HG02973 (cell line): ENCODE measurements at regions not wholly inside any gene's neighbourhood (a gene's known extent, or its start where the extent isn't known, plus 50 kb on each side); places are given as distances from the start of the nearest gene placed in this dataset.
A peak's percentile ranks its signal among the peaks of the same experiment; 100 is the strongest.
"Not testable (repeated sequence)": the region's sequence is repeated elsewhere in the genome, so short reads cannot be mapped to it uniquely, and the experiment has no call there.

Experiments
- ATAC-seq: cut with Tn5 transposase; IDR thresholded peaks from one replicate; pipeline ENCODE4 v1.9.1; 2021; ENCODE audit warnings: moderate library complexity; ENCODE audit not compliant: unreplicated experiment

DNA sequence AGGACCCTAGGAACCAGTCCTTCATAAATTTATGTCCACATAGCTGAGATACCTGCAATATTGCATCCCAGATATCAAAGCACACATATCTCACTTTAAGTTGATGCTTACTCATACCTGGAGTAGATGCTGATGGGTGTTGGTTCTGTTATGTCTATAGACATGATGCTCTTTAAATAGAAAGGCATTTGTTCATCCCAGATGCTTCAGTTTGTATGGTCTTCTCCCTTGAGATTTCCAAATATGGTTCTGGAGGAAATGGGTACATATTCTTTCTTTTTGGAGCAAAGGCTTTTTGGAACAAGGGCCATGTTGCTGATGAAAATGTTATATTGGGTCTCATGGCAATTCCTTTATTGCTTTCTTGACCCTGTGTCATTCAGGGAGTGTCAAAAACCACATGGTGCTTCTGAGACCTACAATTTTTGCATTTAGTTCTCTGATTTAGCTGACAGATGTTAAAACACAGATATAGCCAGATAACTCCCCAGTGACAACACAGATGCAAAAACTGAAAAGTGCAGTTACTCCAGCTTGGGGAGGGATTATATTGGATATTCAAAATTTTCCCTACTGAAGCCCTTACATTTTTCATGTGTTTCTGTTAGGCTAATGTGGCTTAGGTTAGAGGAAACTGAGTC is 211.4 kb downstream of the KCNRG start:
- peak; percentile 46 for ATAC-seq

DNA sequence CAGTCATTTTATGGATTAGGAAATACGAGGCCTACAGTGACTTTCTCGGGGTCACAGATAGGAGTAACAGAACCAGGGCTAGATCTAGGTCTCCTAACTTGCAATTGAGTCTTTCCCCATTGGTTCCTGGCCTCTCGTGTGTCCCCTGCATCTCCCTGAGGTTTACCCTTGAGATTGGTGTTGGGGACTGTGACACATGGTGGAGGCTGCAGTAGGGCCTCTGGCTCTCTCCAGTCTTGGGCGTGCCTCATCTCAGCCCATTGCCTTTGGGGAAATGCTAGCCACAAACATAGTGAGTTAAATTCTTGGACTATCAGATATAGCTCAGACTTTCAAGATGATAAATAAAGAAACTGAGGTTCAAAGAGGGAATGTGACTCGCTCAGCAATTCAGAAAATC is 212.1 kb downstream of the KCNRG start:
- no peak for ATAC-seq

DNA sequence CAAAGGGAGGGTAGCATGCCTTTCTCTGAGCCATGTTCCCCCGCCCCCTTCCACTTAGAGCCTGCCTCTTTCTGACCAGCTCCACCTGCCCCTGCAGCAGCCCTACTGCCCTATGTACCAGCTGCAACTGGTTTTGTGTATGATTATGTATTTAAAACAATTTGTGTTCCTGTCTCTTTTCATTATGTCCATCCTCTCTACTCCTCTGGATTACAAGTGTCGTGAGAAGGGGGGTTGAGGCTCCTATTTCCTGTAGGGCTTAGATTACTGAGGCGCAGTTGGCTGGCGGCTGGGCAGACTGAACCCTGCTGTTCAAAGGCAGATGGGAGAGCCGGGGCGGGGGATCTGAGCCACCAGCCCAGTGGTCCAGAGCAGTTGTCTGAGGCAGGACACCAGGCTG is 213.3 kb downstream of the KCNRG start:
- ATAC-seq: no peak

DNA sequence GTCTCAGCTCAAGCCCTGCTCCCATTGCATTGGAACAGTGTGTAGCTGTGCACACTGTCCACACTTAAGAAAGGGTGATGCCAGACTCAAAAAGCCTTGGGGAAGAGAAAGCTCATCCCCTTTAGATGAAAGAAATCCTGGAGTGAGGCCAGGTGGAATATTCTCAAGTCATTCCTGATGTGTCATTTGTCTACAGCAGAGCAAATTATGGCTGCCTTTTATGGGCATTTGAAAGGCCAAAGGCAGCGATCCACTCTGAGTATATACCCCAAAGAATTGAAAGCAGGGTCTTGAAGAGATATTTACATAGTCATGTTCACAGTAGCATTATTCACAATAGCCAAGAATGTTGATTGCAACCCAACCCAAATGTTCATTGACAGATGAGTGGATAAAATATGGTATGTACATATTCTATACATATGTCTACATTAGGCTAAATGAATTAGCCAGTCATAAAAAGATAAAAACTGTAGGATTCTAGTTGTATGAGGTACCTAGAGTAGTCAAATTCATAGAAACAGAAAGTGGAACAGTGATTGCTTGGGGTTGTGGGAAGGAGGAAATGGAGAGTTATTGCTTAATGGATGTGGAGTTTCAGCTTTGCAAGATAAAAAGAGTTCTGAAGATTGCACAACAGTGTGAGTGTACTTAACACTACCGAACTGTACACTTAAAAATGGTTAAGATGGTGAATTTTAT is 214.9 kb downstream of the KCNRG start:
- no peak for ATAC-seq

DNA sequence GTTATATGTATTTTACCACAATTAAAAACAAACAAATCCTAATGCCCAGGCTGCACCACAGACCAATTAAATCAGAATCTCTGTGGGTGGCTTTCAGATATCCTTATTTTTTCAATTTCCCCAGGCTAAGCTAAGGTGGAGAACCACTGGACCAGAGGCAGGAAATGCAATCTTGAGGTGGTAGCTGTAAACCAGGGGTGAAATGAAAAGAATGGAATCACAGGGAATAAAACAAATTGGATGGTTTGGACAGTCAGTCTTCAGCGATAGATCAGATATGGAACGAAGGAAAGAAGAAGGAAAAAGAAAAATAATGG is 215.4 kb downstream of the KCNRG start:
- ATAC-seq: no peak

DNA sequence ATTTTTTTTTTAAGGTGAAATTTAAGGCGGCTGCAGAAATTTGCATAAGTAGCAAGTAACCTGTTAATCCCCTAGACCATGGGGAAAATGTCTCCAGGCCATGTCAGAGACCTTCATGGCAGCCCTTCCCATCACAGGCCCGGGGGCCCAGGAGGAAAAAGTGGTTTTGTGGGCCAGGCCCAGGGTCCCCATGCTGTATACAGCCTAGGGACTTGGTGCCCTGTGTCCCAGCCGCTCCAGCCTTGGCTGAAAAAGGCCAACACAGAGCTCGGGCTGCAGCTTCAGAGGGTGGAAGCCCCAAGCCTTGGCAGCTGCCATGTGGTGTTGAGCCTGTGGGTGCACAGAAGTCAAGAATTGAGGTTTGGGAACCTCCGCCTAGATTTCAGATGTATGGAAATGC is 218.3 kb downstream of the KCNRG start:
- ATAC-seq: not testable (repeated sequence)

DNA sequence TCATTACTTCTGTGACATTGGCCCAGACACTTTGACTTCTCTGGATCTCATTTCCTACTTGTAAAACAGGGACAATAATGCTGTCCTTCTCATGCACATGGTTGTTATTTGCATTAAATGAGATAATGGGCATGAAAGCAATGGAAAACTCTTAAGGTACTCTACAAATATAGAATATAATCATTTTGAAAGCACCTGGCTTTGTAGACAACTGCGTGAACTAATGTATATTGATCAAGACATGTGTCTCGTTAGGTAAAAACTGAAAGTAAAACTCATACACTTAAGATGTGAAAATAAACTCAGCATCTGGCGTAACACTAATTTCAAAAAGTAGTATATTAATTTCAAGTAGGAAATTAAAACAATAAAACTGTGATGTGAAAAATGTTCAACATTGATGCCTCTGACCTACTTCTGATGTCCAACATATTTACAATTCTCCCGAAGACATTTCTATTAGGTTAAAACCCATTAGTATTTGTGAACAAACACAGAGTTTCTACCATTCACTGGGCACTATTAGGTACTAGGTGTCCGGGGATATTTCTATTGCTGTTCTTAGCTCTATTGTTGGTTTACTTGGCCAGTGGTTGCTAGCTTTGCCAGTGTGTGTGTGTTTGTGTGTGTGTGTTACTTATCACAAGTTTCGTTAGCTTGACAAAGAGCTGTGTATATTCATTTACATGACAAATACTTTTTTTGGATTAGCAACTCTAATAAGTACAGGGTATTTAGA is 220.5 kb downstream of the KCNRG start:
- ATAC-seq: no peak

DNA sequence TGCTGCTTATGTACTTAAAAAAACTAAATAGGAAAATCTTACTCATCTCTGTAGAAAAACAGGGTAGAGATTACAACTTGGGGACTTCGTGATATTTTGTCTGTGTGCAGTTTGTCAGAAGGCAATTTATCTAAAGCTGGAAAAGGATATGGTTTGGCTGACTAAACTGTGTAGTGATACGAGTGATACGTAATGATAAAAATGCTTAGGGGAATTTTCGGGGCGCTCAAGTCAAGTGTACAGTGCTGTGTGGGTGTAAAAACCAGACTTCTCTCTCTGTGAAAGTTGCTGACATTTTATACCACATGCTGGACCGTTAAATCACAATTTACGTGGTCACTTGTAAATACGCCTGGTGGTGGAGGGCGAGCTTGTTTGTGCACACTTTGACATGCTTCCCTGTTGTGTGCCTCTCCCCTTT is 221.7 kb downstream of the KCNRG start:
- ATAC-seq: peak; percentile 90

DNA sequence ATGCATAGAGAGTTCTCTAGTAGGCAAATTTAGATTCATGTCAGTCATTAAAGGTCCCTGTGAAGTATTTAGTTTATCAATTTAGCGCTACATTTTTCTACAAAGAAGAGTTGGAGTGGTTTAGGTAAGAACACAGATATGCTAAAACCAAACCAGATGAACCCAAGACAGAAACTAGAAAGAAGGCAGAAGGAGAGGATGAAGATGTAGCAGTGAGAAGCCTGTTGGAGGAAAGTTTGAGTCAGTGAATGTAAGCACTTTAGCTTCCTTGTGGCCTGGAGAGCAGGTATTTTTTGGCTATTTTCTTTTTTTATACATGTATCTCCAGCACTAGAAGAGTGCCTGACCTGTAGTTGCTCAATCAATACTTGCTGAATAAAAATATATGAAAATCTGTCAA is 223.7 kb downstream of the KCNRG start:
- ATAC-seq: no peak

DNA sequence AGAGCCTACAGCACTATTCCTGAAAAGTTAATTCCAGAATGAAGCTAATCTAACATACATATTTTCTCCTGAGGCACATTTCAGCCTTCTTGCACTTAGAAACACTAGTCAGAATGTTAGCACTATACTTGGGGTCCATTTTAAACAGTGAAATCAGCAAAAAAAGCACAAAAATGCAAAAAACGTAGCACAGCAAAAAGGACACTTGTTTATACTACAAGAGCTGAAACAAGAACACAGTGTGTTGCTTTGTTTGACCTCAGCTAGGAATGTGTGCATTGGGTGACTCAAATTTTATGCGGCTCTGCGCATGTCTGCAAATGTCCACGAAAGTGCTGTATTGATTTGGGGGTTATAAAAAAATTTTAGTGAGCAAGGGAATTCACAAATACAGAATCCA is 226.2 kb downstream of the KCNRG start:
- ATAC-seq: no peak

DNA sequence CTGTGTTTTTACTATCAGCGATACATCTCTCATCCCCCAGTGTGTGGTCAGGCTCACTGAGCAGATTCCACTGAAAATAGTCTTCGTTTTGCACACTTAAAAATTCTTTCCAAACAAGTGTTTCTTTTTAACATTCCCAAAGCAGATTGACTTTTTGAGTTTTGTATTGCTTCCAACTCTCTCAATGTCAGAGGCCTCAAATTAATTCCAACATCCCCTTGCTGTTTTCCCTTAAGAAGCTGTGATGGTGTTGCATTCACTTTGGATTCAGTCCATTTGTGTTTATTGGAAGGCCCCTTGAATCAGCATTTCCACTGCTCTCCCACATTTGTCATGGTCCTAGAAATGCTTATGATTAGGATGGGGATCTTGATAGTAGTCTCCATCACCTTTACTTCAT is 228.7 kb downstream of the KCNRG start:
- ATAC-seq: no peak

DNA sequence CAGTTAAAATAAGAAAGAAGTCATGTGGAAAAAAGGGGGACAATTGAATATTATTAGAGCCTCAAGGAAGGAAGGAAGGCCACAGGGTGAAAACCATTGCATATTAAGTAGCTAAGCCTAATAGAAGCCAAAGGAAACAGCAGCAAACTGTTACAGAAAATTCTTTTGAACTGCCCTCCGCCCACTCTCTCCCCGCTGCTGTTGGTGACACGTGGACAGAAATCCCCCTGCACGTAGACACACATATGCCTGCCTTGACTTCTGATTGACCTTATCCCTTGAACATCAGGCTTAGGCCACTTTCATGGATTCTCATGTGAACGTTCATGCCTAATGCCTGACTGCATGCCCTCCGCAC is 229.1 kb downstream of the KCNRG start:
- ATAC-seq: no peak

DNA sequence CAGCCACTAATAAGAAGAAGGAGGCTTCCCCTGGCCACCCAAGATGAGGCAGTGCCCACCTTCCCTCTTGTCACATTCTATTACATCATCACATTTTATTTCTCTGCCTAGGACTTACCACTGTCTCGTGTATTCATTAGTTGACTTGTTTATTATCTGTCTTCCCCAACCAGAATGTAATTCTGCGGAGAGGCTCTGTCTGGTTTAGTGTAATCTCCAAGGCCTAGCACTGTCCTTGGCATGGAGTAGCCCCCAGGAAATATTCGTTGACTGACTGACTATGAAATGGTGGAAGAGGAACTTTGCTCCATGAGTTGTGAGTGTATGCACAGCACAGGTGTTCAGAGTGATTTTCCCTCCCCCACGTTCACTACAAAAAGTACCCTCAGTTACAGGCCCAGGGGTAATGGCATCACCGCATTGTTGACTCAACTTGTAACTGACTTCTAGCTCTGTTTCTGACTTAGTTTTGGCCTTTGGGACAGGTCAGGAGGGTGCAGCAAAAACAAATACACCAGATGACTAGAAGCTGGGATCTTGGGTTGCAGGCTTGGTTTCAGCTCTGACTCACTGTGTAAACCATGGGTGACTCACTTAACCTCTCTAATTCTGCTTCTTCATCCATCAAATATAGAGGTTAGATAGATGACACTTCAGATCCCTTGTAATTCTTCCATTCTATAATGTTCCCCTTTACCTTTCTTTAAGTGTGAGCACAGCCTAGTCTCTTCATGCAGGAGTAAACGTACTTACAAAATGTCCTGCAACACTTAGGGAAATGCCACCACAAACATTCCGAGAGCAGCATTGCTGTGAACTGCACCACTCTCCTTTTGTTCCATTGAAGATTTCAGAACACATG is 229.7 kb downstream of the KCNRG start:
- peak; percentile 94 for ATAC-seq

DNA sequence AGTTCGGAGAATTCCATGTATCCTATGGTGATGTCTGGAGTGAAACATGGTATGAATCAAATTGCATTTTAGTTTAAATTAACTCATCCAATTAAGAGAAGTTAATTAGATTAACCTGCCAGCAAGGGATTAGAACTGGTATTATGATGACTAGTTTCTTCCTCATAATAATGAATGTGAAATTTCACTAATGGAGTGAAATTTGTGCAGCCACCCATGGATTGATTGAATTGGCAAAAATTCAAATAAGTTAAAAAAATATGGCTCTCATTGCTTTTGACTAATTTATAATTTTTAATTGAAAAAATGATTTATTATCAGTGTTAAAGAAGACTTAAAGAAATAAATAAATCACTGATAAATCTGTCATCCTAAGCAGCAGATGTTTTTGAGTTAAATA is 232.0 kb downstream of the KCNRG start:
- no peak for ATAC-seq

DNA sequence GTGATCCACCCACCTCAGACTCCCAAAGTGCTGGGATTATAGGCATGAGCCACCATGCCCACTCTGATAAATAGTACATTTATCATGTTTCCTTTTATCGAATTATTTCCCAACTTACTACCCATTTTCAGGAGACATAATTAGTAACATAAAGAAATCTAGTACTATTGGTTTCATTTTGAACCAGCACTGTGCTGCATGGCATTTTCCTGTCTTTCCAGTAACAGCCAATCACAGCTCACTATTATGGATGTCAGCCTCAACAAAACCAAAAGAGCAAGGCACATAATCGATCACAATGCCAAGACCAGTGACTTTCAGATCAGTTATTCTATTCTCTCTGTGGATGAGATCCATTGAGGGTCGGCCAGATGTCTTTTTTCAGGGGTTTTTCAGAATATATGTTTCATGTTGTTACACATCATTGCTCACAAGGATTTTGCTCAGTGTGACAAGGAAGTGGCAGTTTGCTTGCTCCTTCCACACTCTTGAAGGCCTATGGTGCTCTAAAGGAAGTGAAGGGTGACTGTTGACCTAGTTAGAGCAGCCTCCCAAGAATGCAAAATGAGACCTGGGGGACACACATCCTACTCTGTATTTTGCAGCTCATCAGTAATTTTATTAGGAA is 233.4 kb downstream of the KCNRG start:
- no peak for ATAC-seq

DNA sequence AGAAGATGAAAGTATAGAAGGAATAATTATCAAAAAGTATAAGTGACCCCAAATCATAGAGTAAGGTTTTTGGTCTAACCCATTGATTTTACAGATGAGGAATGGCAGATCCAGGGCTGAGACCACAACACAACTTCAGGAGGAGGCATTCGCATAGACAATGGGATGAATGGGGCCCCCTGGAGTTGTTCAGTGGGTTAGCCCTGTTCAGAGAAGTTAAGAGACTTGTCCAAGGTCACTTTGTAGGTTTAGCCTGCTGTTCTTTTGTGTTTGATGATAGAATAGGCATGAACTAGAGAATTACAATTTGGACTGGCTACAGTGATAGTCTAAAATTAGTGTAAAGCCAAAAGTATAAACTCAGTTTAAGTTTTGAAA is 233.9 kb downstream of the KCNRG start:
- no peak for ATAC-seq

DNA sequence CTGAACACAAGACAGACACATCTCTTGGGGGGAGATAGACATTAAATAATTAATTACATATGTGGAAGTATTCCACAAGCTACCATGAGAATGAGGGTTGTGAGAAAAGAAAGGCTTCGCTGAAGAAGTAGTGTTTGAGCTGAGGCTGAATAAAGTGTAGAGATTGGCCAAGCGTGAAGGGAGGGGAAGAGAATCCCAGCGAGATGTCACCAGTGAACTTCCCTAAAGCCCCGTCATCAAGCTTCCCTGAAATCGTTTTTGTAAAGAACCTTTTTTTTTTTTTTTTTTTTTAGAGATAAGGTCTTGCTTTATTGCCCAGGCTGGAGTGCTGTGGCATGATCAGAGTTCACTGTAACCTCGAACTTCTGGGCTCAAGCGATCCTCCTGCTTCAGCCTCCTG is 235.2 kb downstream of the KCNRG start:
- ATAC-seq: no peak

DNA sequence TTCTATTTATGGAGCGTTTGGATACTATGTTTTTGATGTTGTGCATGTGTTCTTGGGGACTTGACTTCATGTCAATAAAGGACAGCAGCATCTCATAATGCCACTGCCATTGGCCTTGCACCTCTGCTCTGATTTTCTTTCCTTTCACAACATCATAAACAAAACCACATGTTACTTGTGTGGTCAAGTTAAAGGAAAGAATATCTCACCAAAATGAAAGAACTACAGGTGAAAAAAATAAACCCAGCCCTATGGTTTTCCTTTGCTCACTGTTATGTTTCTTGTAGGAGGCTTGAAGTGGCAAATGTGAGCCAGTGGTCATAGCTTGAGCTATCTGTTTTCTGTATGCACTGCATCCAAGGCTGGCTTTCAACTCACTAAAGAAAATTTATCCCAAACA is 240.4 kb downstream of the KCNRG start:
- ATAC-seq: no peak

DNA sequence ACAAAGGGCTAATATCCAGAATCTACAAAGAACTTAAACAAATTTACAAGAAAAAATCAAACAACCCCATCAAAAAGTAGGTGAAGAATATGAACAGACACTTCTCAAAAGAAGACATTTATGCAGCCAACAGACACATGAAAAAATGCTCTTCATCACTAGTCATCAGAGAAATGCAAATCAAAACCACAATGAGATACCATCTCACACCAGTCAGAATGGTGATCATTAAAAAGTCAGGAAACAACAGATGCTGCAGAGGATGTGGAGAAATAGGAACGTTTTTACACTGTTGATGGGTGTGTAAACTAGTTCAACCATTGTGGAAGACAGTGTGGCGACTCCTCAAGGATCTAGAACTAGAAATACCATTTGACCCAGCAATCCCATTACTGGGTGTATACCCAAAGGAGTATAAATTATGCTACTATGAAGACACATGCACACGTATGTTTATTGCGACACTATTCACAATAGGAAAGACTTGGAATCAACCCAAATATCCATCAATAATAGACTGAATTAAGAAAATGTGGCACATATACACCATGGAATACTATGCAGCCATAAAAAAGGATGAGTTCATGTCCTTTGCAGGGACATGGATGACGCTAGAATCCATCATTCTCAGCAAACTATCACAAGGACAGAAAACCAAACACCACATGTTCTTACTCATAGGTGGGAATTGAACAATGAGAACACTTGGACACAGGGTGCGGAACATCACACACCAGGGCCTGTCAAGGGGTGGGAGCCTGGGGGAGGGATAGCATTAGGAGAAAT is 241.5 kb downstream of the KCNRG start:
- ATAC-seq: not testable (repeated sequence)

DNA sequence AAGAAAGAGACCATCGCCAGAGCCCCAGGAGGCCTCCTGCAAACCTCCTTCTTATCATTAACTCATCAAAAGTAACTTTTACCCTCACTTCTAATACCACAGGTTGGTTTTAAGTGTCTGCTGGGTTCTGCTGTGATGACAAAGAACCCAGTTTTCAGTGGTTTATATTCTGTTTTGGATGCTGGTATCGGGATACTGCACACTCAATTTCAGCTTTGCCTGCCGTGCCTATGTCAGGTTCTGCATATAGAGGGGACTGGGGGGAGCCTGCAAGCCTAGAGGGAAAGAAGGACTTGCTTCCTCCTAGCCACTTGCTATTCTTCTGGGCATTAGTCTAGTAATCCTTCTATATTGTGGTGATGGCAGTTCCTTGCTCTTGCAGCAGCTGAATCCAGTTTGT is 242.4 kb downstream of the KCNRG start:
- no peak for ATAC-seq
